HG02884 (cell line): ENCODE measurements at regions not wholly inside any gene's neighbourhood (a gene's known extent, or its start where the extent isn't known, plus 50 kb on each side); places are given as distances from the start of the nearest gene placed in this dataset.

Experiments used
- ATAC-seq: cut with Tn5 transposase; IDR thresholded peaks from one replicate; pipeline ENCODE4 v1.9.1; 2021; ENCODE audit warnings: mild to moderate bottlenecking, moderate library complexity; ENCODE audit not compliant: unreplicated experiment

GRCh38 chr4:100086766-100087431, 103.4 kb downstream of the DDIT4L start:
- ATAC-seq, result no peak

- ATAC-seq, result no peak
These were observed 105.4 kb downstream of the DDIT4L start for GRCh38 chr4:100084892-100085291.

GRCh38 chr4:100083289-100083688, 107.0 kb downstream of the DDIT4L start:
- peak; percentile 38 for ATAC-seq

- ATAC-seq, result peak; percentile 55
These were observed 107.4 kb downstream of the DDIT4L start for GRCh38 chr4:100082852-100083251.

- ATAC-seq, result no peak
These were observed 108.8 kb downstream of the DDIT4L start for GRCh38 chr4:100081491-100081890.

GRCh38 chr4:100079264-100079663, 111.0 kb downstream of the DDIT4L start:
- no peak for ATAC-seq

GRCh38 chr4:100076753-100077152, 113.5 kb downstream of the DDIT4L start:
- ATAC-seq, result no peak

GRCh38 chr4:100075486-100076270, 114.6 kb downstream of the DDIT4L start:
- ATAC-seq, result no peak

GRCh38 chr4:100075056-100075455, 115.2 kb downstream of the DDIT4L start:
- ATAC-seq, result no peak

GRCh38 chr4:100071506-100071905, 118.8 kb downstream of the DDIT4L start:
- no peak for ATAC-seq

GRCh38 chr4:100070868-100071267, 119.4 kb downstream of the DDIT4L start:
- ATAC-seq, result no peak

GRCh38 chr4:100069207-100069606, 119.1 kb upstream of the H2AZ1 start:
- ATAC-seq, result no peak

GRCh38 chr4:100067255-100067654, 117.2 kb upstream of the H2AZ1 start:
- no peak for ATAC-seq

- ATAC-seq, result no peak
These were observed 113.3 kb upstream of the H2AZ1 start for GRCh38 chr4:100063355-100063754.

- ATAC-seq, result no peak
These were observed 112.8 kb upstream of the H2AZ1 start for GRCh38 chr4:100062921-100063320.

GRCh38 chr4:100061835-100062234, 111.8 kb upstream of the H2AZ1 start:
- ATAC-seq, result no peak

- peak; percentile 89 for ATAC-seq
These were observed 110.8 kb upstream of the H2AZ1 start for GRCh38 chr4:100060765-100061416.

- ATAC-seq, result no peak
These were observed 109.4 kb upstream of the H2AZ1 start for GRCh38 chr4:100059467-100059866.

- ATAC-seq, result no peak
These were observed 106.6 kb upstream of the H2AZ1 start for GRCh38 chr4:100056701-100057100.

GRCh38 chr4:100054071-100054470, 104.0 kb upstream of the H2AZ1 start:
- ATAC-seq, result no peak

GRCh38 chr4:100049872-100050271, 99.8 kb upstream of the H2AZ1 start:
- ATAC-seq, result no peak

- no peak for ATAC-seq
These were observed 92.6 kb upstream of the H2AZ1 start for GRCh38 chr4:100042711-100043110.
